ENCODE measurements at regions not wholly inside any gene's neighbourhood (a gene's known extent, or its start where the extent isn't known, plus 50 kb on each side); places are given as distances from the start of the nearest gene placed in this dataset.
"Not testable (repeated sequence)": the region's sequence is repeated elsewhere in the genome, so short reads cannot be mapped to it uniquely, and the experiment has no call there.

- ChIA-PET POLR2A (no interaction called here), CTCF (no interaction called here)
- H3K27ac Mint-ChIP-seq = no peak overlapping the region
- DNase-seq = no peak
- no peaks in the 10 kb centered on the region for H3K27me3 Mint-ChIP-seq
- H3K9me3 Mint-ChIP-seq = no peaks in the 10 kb centered on the region
- no peak overlapping the region for H3K4me3 Mint-ChIP-seq
- H3K4me1 Mint-ChIP-seq = no peaks in the 10 kb centered on the region
- H3K36me3 Mint-ChIP-seq (ENCODE audit: low read depth) = no peaks in the 10 kb centered on the region
These were observed 371.7 kb downstream of the TENT5A start for GRCh38 chr6:81380718-81381338.

GRCh38 chr6:81376745-81377144, 375.7 kb downstream of the TENT5A start:
- POLR2A ChIA-PET = no interaction called here
- Mint-ChIP-seq H3K27me3 (no peaks in the 10 kb centered on the region), H3K27ac (no peak overlapping the region), H3K9me3 (no peaks in the 10 kb centered on the region), H3K36me3 (ENCODE audit: low read depth) (no peaks in the 10 kb centered on the region), H3K4me3 (no peak overlapping the region), H3K4me1 (no peaks in the 10 kb centered on the region)
- CTCF ChIA-PET = no interaction called here
- DNase-seq = no peak

- peaks cover 3% of the 10 kb centered on the region for H3K9me3 Mint-ChIP-seq
- H3K27me3 Mint-ChIP-seq = no peaks in the 10 kb centered on the region
- DNase-seq = no peak
- H3K27ac Mint-ChIP-seq = no peak overlapping the region
- no peaks in the 10 kb centered on the region for H3K4me1 Mint-ChIP-seq
- no peaks in the 10 kb centered on the region for H3K36me3 Mint-ChIP-seq (ENCODE audit: low read depth)
- ChIA-PET POLR2A (no interaction called here), CTCF (no interaction called here)
- H3K4me3 Mint-ChIP-seq = no peak overlapping the region
These were observed 379.1 kb downstream of the TENT5A start for GRCh38 chr6:81373414-81373813.

- Mint-ChIP-seq H3K27ac (no peak overlapping the region), H3K27me3 (no peaks in the 10 kb centered on the region), H3K4me1 (no peaks in the 10 kb centered on the region), H3K9me3 (peaks cover 3% of the 10 kb centered on the region), H3K4me3 (no peak overlapping the region), H3K36me3 (ENCODE audit: low read depth) (no peaks in the 10 kb centered on the region)
- no peak for DNase-seq
- ChIA-PET POLR2A (no interaction called here), CTCF (no interaction called here)
These were observed 380.6 kb downstream of the TENT5A start for GRCh38 chr6:81371930-81372329.

- peaks cover 3% of the 10 kb centered on the region for H3K9me3 Mint-ChIP-seq
- no peak overlapping the region for H3K4me3 Mint-ChIP-seq
- no peaks in the 10 kb centered on the region for H3K27me3 Mint-ChIP-seq
- no peaks in the 10 kb centered on the region for H3K36me3 Mint-ChIP-seq (ENCODE audit: low read depth)
- ChIA-PET CTCF (no interaction called here), POLR2A (no interaction called here)
- no peak overlapping the region for H3K27ac Mint-ChIP-seq
- H3K4me1 Mint-ChIP-seq = no peaks in the 10 kb centered on the region
- DNase-seq = no peak
These were observed 385.5 kb downstream of the TENT5A start for GRCh38 chr6:81366972-81367371.

GRCh38 chr6:81362246-81362645, 390.2 kb downstream of the TENT5A start:
- Mint-ChIP-seq H3K9me3 (no peaks in the 10 kb centered on the region), H3K36me3 (ENCODE audit: low read depth) (no peaks in the 10 kb centered on the region)
- POLR2A ChIA-PET = no interaction called here

GRCh38 chr6:81353262-81353661, 399.2 kb downstream of the TENT5A start:
- Mint-ChIP-seq H3K27ac (no peak overlapping the region), H3K4me1 (no peaks in the 10 kb centered on the region), H3K4me3 (no peak overlapping the region), H3K36me3 (ENCODE audit: low read depth) (no peaks in the 10 kb centered on the region), H3K9me3 (no peaks in the 10 kb centered on the region), H3K27me3 (no peaks in the 10 kb centered on the region)
- ChIA-PET CTCF (no interaction called here), POLR2A (no interaction called here)
- DNase-seq = no peak

More at GRCh38 chr6:81362246-81362645, 390.2 kb downstream of the TENT5A start:
- DNase-seq = no peak
- no peaks in the 10 kb centered on the region for H3K27me3 Mint-ChIP-seq
- H3K4me1 Mint-ChIP-seq = no peaks in the 10 kb centered on the region
- H3K27ac Mint-ChIP-seq = no peak overlapping the region
- CTCF ChIA-PET = no interaction called here
- no peak overlapping the region for H3K4me3 Mint-ChIP-seq

- H3K9me3 Mint-ChIP-seq; H3K27ac Mint-ChIP-seq; H3K36me3 Mint-ChIP-seq (ENCODE audit: low read depth); H3K4me1 Mint-ChIP-seq; CTCF ChIA-PET; DNase-seq; H3K27me3 Mint-ChIP-seq; H3K4me3 Mint-ChIP-seq; POLR2A ChIA-PET: not testable (repeated sequence)
These were observed 408.5 kb downstream of the TENT5A start for GRCh38 chr6:81344026-81344425.

GRCh38 chr6:81340946-81341345, 411.5 kb downstream of the TENT5A start:
- Mint-ChIP-seq H3K4me3 (no peak overlapping the region), H3K9me3 (peaks cover 7% of the 10 kb centered on the region), H3K36me3 (ENCODE audit: low read depth) (no peaks in the 10 kb centered on the region), H3K27ac (no peak overlapping the region), H3K4me1 (no peaks in the 10 kb centered on the region), H3K27me3 (no peaks in the 10 kb centered on the region)
- ChIA-PET POLR2A (no interaction called here), CTCF (no interaction called here)
- DNase-seq = no peak

GRCh38 chr6:81331526-81331925, 421.0 kb downstream of the TENT5A start:
- CTCF ChIA-PET = no interaction called here
- Mint-ChIP-seq H3K36me3 (ENCODE audit: low read depth) (no peaks in the 10 kb centered on the region), H3K4me1 (no peaks in the 10 kb centered on the region), H3K27me3 (no peaks in the 10 kb centered on the region), H3K27ac (no peak overlapping the region), H3K4me3 (no peak overlapping the region), H3K9me3 (peaks cover 2% of the 10 kb centered on the region)
- POLR2A ChIA-PET = no interaction called here
- DNase-seq = no peak

- ChIA-PET POLR2A (no interaction called here), CTCF (no interaction called here)
- no peaks in the 10 kb centered on the region for H3K27me3 Mint-ChIP-seq
- no peak for DNase-seq
- peaks cover 2% of the 10 kb centered on the region for H3K9me3 Mint-ChIP-seq
- no peaks in the 10 kb centered on the region for H3K4me1 Mint-ChIP-seq
- H3K36me3 Mint-ChIP-seq (ENCODE audit: low read depth) = no peaks in the 10 kb centered on the region
- no peak overlapping the region for H3K27ac Mint-ChIP-seq
- H3K4me3 Mint-ChIP-seq = no peak overlapping the region
These were observed 423.8 kb downstream of the TENT5A start for GRCh38 chr6:81328700-81329099.

GRCh38 chr6:81326881-81327561, 425.5 kb downstream of the TENT5A start:
- CTCF ChIA-PET = no interaction called here
- peaks cover 4% of the 10 kb centered on the region for H3K9me3 Mint-ChIP-seq
- H3K27me3 Mint-ChIP-seq = no peaks in the 10 kb centered on the region
- POLR2A ChIA-PET = no interaction called here
- H3K4me3 Mint-ChIP-seq = no peak overlapping the region
- H3K27ac Mint-ChIP-seq = no peak overlapping the region
- H3K4me1 Mint-ChIP-seq = no peaks in the 10 kb centered on the region
- DNase-seq = no peak
- no peaks in the 10 kb centered on the region for H3K36me3 Mint-ChIP-seq (ENCODE audit: low read depth)

- no peaks in the 10 kb centered on the region for H3K36me3 Mint-ChIP-seq (ENCODE audit: low read depth)
- no peak overlapping the region for H3K27ac Mint-ChIP-seq
- H3K27me3 Mint-ChIP-seq = no peaks in the 10 kb centered on the region
- no peak for DNase-seq
- POLR2A ChIA-PET = no interaction called here
- CTCF ChIA-PET = no interaction called here
- no peaks in the 10 kb centered on the region for H3K4me1 Mint-ChIP-seq
- H3K9me3 Mint-ChIP-seq = peaks cover 3% of the 10 kb centered on the region
- H3K4me3 Mint-ChIP-seq = no peak overlapping the region
These were observed 442.7 kb downstream of the TENT5A start for GRCh38 chr6:81309811-81310210.

- peaks cover 3% of the 10 kb centered on the region for H3K9me3 Mint-ChIP-seq
- no peaks in the 10 kb centered on the region for H3K4me1 Mint-ChIP-seq
- no peak overlapping the region for H3K27ac Mint-ChIP-seq
- H3K36me3 Mint-ChIP-seq (ENCODE audit: low read depth) = no peaks in the 10 kb centered on the region
- H3K27me3 Mint-ChIP-seq = no peaks in the 10 kb centered on the region
- H3K4me3 Mint-ChIP-seq = no peak overlapping the region
- no peak for DNase-seq
- ChIA-PET CTCF (no interaction called here), POLR2A (no interaction called here)
These were observed 443.8 kb downstream of the TENT5A start for GRCh38 chr6:81308577-81309279.

Measured in activated CD4-positive, alpha-beta memory T cell treated with anti-CD3 and anti-CD28 coated beads, Interleukin-2, amount 10 ng/mL, durations not matched to agents 7 days and 5 days (primary cell).